Stimulated activated CD4-positive, alpha-beta T cell treated with anti-CD3 and anti-CD28 coated beads, Interleukin-2, amount 100 ng/mL, for 48 hours (primary cell): ENCODE measurements at regions not wholly inside any gene's neighbourhood (a gene's known extent, or its start where the extent isn't known, plus 50 kb on each side); places are given as distances from the start of the nearest gene placed in this dataset.
"Not testable (repeated sequence)": the region's sequence is repeated elsewhere in the genome, so short reads cannot be mapped to it uniquely, and the experiment has no call there.

ENCODE experiments used
- DNase-seq, 2 donors: peaks; one replicate each; pipeline ENCODE4 v3.0.0-alpha.2; 2020

- DNase-seq, result no peak
Observed at GRCh38 chr10:124323806-124324205, 94.9 kb downstream of the OAT start.

- no peak for DNase-seq
Observed at GRCh38 chr10:124323111-124323725, 95.5 kb downstream of the OAT start.

GRCh38 chr10:124322191-124322980 lies 96.3 kb downstream of the OAT start:
- no peak for DNase-seq

GRCh38 chr10:124321433-124322089 lies 97.2 kb downstream of the OAT start:
- DNase-seq, result no peak

GRCh38 chr10:124320778-124321432 lies 97.8 kb downstream of the OAT start:
- DNase-seq, result no peak

- no peak for DNase-seq
Observed at GRCh38 chr10:124319926-124320391, 98.8 kb downstream of the OAT start.

- DNase-seq, result not testable (repeated sequence)
Observed at GRCh38 chr10:124319520-124319919, 99.2 kb downstream of the OAT start.

GRCh38 chr10:124318811-124319210 lies 99.9 kb downstream of the OAT start:
- no peak for DNase-seq

GRCh38 chr10:124318076-124318475 lies 100.6 kb downstream of the OAT start:
- no peak for DNase-seq

GRCh38 chr10:124316326-124316725 lies 102.4 kb downstream of the OAT start:
- no peak for DNase-seq

GRCh38 chr10:124315591-124316270 lies 103.0 kb downstream of the OAT start:
- DNase-seq, result no peak

- DNase-seq, result no peak
Observed at GRCh38 chr10:124313374-124313773, 105.3 kb downstream of the OAT start.

GRCh38 chr10:124308811-124309210 lies 109.9 kb downstream of the OAT start:
- DNase-seq, result no peak

- DNase-seq, result no peak
Observed at GRCh38 chr10:124308056-124308645, 110.6 kb downstream of the OAT start.

- DNase-seq, result no peak
Observed at GRCh38 chr10:124307591-124307990, 111.1 kb downstream of the OAT start.

- DNase-seq, result no peak
Observed at GRCh38 chr10:124306922-124307371, 111.8 kb downstream of the OAT start.

- no peak for DNase-seq
Observed at GRCh38 chr10:124306520-124306919, 112.2 kb downstream of the OAT start.

- no peak for DNase-seq
Observed at GRCh38 chr10:124305984-124306383, 112.7 kb downstream of the OAT start.

GRCh38 chr10:124305131-124305530 lies 113.6 kb downstream of the OAT start:
- no peak for DNase-seq

GRCh38 chr10:124303662-124304418 lies 114.9 kb downstream of the OAT start:
- DNase-seq, result no peak

- DNase-seq, result no peak
Observed at GRCh38 chr10:124302951-124303505, 115.7 kb downstream of the OAT start.
